ENCODE measurements at regions not wholly inside any gene's neighbourhood (a gene's known extent, or its start where the extent isn't known, plus 50 kb on each side); places are given as distances from the start of the nearest gene placed in this dataset.
"Not testable (repeated sequence)": the region's sequence is repeated elsewhere in the genome, so short reads cannot be mapped to it uniquely, and the experiment has no call there.

DNA sequence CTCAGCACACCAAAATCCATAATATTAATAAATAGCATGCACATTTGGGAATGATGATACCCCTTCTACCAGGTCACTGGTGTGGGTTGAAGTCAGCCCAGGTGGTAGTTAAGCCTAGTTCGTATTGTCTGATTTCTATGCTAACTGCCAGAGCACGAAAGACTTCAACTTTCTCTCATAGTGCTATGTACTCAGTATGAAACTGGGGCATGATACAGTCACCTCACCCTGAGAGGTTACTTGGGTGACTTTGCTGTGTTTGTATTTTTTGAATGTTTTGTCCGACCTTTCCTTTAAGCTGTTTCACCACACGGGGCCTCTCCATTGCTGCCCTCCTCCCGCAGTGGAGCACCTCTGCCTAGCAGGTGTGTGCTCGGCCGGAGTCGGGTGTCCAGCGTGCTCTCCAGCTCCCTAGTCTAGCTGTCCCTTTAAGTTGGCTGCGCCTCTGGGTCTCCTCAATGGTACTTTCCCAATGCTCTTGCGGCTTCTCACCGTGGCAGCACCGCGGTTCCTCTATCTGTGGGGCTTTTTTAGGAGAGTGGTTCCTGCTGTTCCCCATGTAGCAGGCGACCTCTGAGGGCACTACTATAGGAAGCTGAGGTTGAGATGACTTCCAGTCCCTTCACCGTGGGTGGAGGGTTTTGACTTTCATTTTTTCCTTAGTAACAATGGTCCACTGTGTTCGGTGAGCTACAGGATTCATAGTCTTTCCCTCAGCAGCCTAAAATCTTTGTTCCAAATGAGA, 524.0 kb upstream of the PFKP start:
- DNase-seq (ENCODE audit: low spot score) = no peak

DNA sequence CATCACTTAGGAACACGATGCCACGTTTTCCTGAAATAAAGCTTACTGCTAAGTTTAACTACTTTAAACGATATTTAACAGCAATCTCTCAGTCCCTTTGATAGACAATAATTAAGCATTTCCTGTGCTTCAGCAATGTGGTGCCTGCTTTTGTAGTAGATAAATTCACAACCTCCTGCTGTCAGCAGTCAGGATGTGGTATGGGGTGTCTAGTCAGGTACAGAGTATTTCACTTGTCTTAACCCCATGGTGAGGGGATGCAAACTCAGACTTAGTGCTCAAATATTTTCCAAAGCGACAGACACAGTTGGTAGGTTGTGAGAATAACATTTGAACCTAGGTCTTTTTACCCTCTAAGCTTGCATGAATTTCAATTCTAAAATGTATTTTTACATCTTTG, 526.2 kb upstream of the PFKP start:
- no peak for DNase-seq (ENCODE audit: low spot score)

DNA sequence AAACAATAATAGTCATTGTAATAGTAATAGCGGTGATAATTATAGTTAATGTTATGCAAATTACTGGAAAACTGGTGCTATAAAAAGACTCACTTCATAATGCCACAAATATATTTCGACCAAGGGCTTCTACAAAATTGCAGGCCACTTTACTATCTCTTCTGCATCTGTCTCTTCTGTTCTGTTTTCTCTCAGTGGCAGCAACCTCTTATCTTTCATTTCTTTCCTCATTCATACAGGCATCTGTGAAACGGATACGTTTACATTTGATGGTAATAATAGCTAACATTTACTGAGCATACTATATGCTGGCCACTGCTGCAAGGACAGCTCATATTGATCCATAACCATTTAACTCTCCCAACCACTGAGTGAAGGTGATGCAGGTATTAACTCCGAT, 537.4 kb upstream of the PFKP start:
- no peak for DNase-seq (ENCODE audit: low spot score)

DNA sequence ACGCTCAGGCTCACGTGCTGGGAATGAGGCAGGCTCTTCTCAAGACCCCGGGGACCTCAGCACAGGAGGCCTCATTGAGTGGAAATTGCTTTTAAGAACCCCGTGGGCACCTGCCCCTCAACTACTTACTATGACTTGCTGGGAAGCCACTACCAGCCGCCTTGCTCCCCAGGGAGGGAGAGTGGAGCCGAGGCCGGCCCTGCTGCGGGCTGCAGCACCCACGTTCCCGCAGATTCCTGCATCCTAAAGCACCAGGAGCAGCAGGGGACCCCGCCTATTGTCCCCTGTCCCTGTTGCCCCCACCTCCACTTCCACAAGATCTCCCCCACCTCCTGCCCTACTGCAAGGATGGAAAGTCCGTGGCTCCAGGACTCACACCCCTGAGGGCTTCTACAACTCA, 541.6 kb upstream of the PFKP start:
- DNase-seq (ENCODE audit: low spot score) = no peak

DNA sequence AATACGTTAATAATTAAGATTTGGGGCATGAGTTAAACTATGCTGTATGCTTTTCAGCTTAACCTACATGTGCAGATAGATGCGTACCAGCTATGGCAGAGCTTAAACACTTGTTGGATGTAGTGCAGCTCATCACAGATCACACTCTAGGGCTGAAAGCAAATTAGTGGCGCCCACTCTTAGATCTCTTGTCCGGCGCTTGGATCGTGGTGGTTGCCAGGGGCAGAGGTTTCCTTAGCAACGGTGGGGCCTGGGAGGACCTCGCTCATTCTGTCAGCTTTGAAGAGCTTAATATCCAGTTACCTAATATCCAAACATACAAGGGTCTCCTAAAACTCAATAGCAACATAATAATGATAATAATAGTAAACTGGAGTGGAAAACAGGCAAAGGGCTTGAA, 548.2 kb upstream of the PFKP start:
- no peak for DNase-seq (ENCODE audit: low spot score)

DNA sequence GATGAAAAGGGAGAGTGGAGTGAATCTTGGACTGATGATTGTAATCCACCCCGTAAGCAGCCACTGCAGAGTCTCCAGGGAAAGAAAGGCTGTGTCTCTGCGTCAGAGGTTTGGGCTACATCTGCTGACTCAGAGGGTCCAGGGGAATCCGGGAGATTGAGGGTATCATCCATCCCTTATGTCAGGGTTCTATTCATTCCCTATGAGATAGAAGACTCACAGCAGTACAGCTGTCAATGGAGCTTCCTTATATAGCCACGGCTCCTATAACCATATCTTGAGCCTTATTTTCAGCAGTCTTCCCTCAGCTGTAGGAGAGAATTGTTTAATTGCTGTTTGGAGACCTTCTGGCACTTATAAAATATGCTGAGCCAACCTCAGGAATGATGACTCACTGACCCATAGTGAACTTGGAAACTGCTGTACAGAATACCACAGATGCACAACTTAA, 558.2 kb upstream of the PFKP start:
- DNase-seq (ENCODE audit: low spot score) = no peak

DNA sequence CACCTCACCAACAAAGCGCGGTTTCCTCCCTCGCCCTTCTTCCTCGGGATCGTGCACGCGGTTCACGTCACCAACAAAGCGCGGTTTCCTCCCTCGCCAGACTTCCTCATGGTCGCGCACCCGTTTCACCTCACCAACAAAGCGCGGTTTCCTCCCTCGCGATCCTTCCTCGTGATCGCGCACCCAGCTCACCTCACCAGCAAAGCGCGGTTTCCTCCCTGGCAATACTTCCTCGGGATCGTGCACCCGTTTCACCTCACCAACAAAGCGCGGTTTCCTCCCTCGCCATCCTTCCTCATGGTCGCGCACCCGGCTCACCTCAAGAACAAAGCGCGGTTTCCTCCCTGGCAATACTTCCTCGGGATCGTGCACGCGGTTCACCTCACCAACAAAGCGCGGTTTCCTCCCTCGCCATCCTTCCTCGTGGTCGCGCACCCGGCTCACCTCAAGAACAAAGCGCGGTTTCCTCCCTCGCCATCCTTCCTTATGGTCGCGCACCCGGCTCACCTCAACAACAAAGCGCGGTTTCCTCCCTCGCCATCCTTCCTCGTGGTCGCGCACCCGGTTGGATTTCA, 565.9 kb upstream of the PFKP start:
- DNase-seq (ENCODE audit: low spot score) = not testable (repeated sequence)

DNA sequence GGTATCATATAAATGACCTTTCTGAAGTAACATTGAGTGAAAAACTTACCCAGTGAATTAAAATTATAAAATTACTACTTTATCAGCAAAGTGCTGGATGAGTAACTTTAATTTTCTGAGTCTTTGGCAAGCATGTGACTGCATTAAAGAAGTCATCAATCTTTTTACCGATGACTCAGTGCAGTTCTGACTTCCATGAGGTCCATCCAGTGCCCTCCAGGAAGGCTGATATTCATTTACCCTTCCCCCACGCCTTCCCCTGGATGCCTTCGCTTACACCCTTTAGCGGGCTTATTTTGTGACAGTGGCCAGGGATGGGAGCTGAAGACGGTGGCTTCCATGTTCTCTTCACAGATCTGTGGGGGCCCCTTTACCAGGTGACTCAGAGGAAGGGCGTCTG, 572.9 kb upstream of the PFKP start:
- no peak for DNase-seq (ENCODE audit: low spot score)

DNA sequence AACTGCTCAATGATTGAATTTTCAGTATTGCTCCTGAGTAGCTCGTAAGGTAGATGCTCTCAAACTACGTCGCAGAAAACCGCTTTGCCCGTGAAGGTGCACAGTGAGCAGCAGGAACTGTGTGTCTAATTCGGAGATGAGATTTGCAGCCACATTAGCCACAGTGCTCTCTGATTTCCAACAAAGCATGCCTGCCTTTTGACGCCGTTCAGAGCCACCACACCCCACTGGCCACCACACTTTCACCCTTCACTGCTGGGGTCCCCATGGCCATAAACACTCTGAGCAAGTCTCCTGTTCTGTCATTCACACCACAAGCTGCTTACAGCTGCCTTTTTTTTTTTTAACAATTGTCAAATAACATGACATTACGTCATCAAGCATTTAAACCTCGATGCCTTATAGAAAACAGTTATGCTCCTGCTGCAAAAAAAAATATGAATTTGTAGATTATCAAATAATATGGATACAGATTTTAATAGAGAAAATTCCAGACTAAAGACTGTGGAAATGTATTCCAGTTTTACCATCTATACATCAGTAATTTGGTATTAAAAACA, 578.8 kb upstream of the PFKP start:
- DNase-seq (ENCODE audit: low spot score) = no peak

DNA sequence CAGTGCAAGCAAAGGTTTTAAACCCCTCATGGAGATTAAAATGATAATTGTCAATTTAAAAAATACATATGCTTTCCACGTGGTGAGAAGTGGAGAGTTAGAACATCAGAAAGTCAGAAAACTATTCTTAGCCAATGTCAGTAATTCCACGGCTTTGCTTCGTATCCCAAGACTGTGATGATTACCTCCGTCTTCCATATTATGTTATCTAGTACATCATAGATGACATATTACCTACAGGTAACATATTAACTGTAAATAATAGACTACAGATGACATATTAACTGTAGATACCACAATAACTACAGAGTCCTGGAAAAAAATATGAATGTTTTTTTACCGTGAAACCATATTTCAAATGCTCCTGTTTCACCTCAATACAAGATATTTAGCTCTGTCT, 579.4 kb upstream of the PFKP start:
- DNase-seq (ENCODE audit: low spot score) = no peak

DNA sequence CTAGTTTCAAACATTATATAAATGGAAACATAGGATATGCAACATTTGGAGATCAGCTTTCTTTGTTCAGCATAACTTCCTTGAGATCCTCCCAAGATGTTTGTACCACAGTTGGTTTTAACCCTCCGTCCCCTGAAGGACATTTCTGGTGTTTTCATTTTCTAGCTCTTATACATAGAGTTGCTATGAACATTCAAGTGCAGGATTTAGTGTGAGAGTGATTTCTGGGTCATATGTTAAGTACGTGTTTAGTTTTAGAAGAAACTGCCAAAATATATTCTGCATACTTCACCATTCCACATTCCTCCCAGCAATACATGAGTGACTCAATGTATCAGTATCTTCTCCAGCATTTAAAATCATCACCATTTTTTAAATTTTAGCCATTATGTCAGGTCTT, 588.7 kb upstream of the PFKP start:
- DNase-seq (ENCODE audit: low spot score) = no peak

DNA sequence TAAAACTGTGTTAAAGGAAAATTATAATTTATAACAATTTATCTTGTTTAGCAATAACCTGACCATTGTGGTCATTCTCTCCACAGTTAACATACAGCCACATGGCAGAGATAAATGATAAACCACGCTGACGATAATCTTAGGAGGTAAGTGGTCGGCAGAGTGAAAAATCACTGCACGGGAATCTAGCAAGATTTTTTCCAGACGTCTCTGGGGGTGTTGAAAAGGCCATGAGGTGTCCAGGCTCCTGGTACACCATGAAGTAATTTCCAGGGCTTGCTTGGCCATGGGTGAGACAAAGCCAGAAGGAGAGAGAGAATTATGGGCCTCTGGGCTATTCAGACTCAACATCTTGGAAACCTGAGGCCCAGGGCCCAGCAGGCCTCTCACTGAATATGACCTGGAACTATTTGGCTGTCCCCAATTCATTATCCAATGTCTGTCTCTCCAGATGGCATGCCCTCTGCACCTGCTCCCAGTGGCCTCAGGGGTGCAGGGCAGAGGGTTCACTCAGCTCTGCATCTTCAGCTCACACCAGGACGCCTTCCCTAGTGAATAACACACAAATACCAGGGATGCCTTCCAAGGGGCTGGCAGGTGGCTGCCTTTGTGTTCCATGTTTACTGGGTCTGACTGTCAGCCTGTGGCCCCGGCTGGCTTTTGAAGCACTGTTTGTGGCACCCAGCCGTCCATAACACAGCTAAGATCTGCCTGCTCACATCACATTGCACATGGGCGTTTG, 590.4 kb upstream of the PFKP start:
- DNase-seq (ENCODE audit: low spot score) = no peak

DNA sequence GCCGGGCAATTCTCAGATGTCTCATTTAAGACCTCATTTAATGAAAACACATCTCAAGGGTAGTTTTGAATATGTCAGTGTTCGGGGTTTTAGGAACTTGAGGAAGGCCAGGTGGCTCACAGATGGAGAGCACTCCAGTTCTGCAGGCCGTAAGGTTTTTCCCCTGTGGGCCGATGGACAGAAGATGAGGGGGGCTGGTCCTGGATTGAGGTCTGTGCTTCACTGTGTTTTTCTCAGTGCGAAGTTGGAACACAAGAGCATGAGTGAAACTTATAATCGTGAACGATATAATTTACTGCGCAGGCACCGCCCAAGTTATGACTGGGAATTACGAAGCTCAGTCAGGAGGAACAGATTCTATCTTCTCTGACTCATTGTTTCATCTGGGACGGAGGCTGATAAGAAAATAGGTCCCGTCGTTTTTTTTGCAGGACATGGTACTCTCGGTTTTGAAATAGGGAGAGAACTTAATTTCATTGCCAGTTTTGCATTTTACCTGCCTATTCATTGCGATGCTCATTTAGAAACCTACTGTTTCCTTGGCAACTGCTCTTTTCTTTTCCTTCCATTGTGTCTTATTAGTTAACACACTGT, 591.0 kb upstream of the PFKP start:
- DNase-seq (ENCODE audit: low spot score) = no peak

DNA sequence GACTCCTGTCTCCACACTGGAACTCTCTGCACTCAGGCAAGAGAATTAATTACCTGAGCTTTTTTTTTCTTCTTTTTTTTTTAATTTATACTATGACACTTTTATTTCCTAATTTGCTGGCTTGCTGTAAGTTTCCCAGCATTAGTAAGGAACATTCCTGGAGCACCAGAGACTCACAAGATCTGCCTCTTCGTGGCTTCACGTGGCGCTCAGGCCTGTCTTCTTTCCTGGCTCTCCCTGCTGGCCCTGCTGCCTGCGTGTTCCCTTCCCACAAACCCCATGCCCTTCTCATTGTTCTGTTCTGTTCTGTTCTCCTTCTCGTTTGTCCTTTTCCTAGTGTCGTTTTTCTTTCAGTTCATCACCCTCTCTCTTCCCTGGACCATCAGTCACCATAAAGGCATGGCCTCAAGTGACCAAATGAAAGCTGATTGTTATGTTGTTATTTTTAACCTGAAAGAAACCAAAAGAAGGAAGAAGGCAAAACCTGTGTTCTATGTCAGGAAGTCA, 591.6 kb upstream of the PFKP start:
- DNase-seq (ENCODE audit: low spot score) = no peak

DNA sequence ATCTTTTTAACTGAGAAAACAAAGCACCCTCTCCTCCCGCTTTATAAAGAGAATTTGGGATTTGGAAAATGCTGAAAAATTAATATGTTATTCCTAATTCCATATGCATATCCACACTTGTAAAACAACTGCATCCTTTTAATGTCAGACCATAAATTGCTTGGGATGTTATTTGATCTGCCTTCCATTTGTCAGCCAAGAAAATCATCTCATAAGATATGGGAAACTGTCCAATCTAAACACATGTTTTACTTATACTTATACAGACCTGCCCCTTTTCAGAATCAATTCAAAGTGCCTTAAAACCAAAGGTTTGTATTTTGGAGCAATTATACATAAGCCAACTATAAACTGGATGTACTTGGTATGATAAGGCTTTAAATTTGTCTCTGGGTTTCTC, 595.5 kb upstream of the PFKP start:
- DNase-seq (ENCODE audit: low spot score) = no peak

DNA sequence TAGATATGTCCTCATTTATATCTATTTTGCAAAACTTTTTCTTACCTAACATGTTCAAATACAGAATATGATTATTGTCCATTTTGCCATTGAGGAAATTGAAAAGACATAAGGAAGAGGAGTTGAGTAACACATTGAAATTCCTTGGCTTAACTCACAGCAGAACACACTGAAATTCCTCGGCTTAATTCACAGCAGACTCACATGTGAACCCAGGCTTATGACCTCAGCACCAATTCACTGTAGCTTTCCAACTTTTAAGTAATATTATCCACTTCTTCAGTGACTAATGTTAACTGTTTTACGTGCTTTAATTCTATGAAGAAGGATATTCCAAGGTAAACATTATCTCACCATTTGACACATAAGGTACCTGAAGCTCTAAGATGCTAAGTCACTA, 597.5 kb upstream of the PFKP start:
- DNase-seq (ENCODE audit: low spot score) = no peak

DNA sequence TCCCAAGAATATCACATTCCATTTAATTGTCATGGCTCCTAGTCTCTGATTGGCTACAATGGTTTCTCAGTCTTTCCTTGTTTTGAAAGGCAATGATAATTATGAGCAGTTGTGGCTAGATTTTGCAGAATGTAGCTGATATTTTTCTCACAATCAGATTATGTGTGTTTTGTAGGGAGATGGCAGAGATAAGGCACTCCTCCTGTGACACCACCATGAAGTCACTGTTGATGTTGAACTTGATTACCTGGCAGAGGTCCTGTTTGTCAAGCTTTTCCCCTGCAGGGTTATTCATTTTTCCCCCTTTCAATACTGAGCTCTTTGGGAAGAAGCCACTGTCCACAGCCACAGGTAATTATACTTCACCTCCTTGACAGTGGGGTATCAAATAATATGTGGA, 602.9 kb upstream of the PFKP start:
- DNase-seq (ENCODE audit: low spot score) = no peak

DNA sequence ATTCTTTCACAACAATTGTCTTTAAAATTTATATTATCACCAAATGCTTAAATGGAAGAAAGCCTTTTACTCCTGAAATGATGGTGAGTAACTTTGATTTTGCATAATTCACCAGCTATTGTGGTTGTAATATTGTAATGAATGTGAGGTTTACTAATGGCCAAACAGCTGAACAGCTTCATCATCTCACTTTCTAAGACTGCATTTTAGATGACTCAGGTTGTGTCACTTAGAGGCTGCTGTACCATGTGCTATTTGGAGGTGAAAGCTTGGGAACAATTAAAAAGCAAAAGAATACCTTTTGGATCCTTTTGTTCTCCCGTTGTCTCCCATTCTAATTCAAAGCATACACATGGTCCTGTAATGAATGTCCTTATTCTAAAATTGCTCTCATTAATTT, 604.0 kb upstream of the PFKP start:
- no peak for DNase-seq (ENCODE audit: low spot score)

DNA sequence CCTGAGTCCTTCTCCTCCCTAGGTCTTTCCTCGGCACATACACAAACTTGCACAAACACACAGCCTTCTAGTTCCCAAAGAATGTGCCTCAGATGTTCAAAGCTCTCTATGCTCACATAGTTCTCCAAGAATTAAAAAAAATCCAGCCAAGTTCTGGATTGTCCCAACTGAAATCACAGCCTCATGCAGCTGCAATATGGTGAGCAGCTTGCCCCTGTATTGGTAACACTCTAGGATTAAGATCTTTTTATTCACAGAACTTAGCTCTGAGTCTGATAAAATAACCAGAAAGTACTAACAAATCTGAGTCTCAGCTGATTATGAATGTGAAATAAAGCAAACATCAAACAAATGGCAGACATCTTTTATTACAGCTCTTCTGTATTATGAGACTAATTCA, 604.8 kb upstream of the PFKP start:
- DNase-seq (ENCODE audit: low spot score) = no peak

DNA sequence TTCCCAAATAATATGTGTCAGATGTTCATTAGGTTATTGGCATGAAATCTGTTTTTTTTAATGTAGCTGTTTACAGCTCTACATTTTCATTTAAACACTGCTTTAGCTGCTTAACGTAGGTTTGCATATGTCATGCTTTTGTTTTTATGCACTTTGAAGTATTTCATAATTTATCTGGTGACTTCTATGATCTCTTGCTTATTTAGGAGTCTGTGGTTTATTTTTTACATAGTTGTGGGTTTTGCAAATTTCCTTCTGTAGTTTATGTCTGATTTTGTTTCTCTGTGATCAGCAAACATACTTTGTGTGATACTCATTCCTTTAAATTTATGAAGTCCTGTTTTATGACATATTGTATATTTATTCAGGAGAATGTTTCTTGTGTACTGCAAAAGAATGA, 606.5 kb upstream of the PFKP start:
- DNase-seq (ENCODE audit: low spot score) = no peak

DNA sequence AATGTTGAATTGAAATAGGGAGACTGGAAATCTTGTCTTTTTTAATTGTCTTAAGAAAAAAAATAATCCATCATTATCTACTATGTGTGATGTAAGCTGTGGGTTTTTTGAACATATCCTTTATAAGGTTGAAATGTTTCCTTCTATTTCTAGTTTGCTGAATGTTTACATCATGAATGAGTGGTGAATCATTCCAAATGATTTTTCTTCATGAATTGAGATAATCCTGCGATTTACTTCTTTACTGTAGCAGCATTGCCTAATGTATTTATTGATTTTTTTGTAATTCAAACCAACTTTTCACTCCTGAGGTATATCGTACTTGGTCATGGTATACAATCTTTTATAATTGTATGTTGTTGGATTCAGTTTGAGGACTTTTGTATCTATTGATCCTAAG, 607.6 kb upstream of the PFKP start:
- DNase-seq (ENCODE audit: low spot score) = no peak

DNA sequence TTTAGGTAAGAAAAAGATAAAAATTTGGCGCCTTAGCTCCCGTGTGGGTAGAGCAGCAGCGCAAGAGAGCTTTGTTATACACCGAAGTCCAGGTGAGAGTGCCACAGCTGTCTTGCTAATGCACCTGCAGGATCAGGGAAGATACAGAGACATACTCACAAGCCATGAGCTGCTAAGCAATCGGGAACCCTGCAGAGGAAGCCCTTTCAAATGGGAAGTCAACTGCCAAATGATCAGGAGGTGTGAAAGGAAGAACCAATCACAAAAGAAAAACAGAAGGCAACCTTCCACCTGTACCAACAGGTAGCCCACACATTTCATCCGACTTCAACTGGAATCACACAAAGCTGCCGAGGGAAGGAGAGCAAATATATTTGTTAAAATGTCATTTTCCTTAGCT, 610.5 kb upstream of the PFKP start:
- DNase-seq (ENCODE audit: low spot score) = no peak

DNA sequence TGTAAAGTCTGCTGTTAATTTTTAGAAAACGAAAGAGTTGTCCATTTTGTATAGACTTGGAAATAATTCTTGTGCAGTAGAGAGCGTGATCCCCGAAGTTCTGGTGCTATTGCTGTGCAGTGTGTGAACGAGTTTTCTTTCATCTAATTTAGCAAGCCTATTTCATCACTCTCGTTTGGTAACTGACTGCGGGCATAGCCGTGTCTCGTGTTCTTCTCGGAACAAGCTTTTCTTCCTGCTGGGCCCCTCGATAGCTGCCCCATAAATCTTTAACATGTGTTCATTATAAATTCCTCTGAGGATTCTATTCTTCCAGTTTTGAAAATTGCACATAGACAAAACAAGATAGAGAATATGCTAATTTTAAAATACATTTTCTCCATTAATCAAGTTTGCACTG, 622.0 kb upstream of the PFKP start:
- no peak for DNase-seq (ENCODE audit: low spot score)
